ENCODE measurements at regions not wholly inside any gene's neighbourhood (a gene's known extent, or its start where the extent isn't known, plus 50 kb on each side); places are given as distances from the start of the nearest gene placed in this dataset.

DNA sequence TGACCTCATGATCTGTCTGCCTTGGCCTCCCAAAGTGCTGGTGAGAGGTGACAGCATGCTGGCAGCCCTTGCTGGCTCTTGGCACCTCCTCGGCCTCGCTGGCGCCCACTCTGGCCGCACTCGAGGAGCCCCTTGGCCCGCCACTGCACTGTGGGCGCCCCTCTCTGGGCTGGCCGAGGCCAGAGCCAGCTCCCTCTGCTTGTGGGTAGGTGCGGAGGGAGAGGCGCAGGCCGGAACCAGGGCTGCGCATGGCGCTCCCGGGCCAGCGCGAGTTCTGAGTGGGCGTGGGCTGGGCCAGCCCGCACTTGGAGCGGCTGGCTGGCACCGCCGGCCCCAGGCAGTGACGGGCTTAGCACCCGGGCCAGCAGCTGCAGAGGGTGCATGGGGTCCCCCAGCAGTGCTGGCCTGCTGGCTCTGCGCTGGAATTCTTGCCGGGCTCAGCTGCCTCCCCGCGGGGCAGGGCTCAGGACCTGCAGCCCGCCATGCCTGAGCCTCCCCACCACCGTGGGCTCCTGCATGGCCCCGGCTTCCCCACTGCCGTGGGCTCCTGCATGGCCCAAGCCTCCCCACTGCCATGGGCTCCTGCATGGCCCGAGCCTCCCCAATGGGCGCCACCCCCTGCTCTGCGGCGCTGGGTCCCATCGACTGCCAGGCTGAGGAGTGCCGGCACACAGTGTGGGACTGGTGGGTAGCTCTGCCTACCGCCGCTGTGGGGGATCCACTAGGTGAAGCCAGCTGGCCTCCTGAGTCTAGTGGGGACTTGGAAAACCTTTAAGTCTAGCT, 76.4 kb upstream of the OSBPL11 start:
- H3K27me3 ChIP-seq (ENCODE audit: insufficient read depth, low read depth) = no peaks in the 10 kb centered on the region
- intact Hi-C loops (cut with micrococcal nuclease; ENCODE audit: unreplicated experiment) = no loop called here
- no peaks in the 10 kb centered on the region for H3K79me2 ChIP-seq (ENCODE audit: low read depth)
- no peaks in the 10 kb centered on the region for H3K9me3 ChIP-seq (ENCODE audit: insufficient read depth, low read depth)
- ChIA-PET CTCF (no interaction called here), POLR2A (ENCODE audit: unreplicated experiment) (no interaction called here)
- no TSS peak for BruUV-seq (replicated peaks)
- H3K9me2 ChIP-seq (ENCODE audit: insufficient read depth) = no peaks in the 10 kb centered on the region; the same call in 1 of the 2 replicates
- no peak overlapping the region for H3K4me2 ChIP-seq
- H3F3A ChIP-seq (ENCODE audit: insufficient read depth, low read depth) = no peaks in the 10 kb centered on the region
- TF ChIP-seq CTCF (conservative IDR thresholded peaks at IDR 0.05) = no peak
- TF ChIP-seq EZH2 (IDR thresholded peaks at IDR 0.05; ENCODE audit: low read depth) = no peak
- no peak overlapping the region for H3K4me3 ChIP-seq
- H3K36me3 ChIP-seq (ENCODE audit: low read depth) = no peaks in the 10 kb centered on the region
- no peak for DNase-seq
- H3K27ac ChIP-seq = no peak overlapping the region
- H3K4me1 ChIP-seq (replicated peaks; ENCODE audit: insufficient read depth) = no peaks in the 10 kb centered on the region
- H4K20me1 ChIP-seq (ENCODE audit: insufficient read depth) = no peaks in the 10 kb centered on the region
- no peak overlapping the region for H2AFZ ChIP-seq

DNA sequence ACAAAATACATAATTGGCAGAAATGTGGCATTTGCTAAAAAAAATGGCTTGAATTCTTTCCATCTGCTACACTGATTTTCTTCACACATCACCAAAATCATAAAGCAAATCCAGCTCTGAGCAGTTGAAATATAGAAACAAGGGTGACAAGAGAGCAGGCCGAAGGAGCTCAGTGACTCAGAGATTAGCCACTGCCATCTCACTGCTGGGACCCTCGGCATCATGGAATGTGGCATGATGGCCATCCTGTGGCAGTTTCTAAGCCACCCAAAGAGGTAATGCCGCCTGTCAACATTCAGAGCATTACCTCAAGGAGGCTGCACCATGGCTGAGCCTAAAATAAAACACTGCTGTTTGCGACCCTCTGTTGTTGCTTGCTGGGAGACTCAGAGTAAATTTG, 80.5 kb upstream of the OSBPL11 start:
- Histone ChIP-seq H3K36me3 (ENCODE audit: low read depth) (no peaks in the 10 kb centered on the region), H3K4me2 (no peak overlapping the region), H2AFZ (no peak overlapping the region), H3K27me3 (ENCODE audit: insufficient read depth, low read depth) (no peaks in the 10 kb centered on the region), H3K4me1 (replicated peaks; ENCODE audit: insufficient read depth) (no peaks in the 10 kb centered on the region), H3K27ac (no peak overlapping the region), H3F3A (ENCODE audit: insufficient read depth, low read depth) (no peaks in the 10 kb centered on the region), H3K79me2 (ENCODE audit: low read depth) (no peaks in the 10 kb centered on the region), H3K4me3 (no peak overlapping the region), H3K9me2 (ENCODE audit: insufficient read depth) (no peaks in the 10 kb centered on the region), H4K20me1 (ENCODE audit: insufficient read depth) (no peaks in the 10 kb centered on the region), H3K9me3 (ENCODE audit: insufficient read depth, low read depth) (no peaks in the 10 kb centered on the region)
- no peak for DNase-seq
- CTCF ChIA-PET = no interaction called here
- intact Hi-C loops (cut with micrococcal nuclease; ENCODE audit: unreplicated experiment) = no loop called here
- no TSS peak for BruUV-seq (replicated peaks)
- TF ChIP-seq EZH2 (IDR thresholded peaks at IDR 0.05; ENCODE audit: low read depth) (no peak), CTCF (conservative IDR thresholded peaks at IDR 0.05) (no peak)
- POLR2A ChIA-PET (ENCODE audit: unreplicated experiment) = interaction anchor here (0.6 kb wide), 1 partner anchor 54 kb away, joined by 6 read pairs; no protein-coding TSS in a partner anchor

DNA sequence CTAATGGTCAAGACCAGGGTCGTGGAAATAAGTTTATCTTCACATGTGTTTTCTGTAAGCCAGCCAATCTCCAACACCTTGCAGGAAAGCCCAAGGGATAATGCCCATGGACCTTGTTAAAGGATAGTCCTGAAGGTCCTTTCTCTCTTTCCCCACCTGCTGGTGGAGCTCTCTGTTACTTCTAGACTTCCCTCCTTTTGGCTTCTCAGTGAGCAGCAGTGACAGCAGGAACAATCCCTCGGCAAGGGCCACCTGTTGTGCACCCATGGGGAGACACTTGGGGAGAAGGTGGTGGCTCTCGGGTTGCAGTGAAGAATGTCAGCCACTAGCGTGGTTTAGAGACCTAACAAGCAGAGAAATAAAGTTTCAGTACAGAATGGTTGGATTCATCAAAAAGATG, 84.0 kb upstream of the OSBPL11 start:
- DNase-seq = no peak
- H3K9me2 ChIP-seq (ENCODE audit: insufficient read depth) = no peaks in the 10 kb centered on the region
- intact Hi-C loops (cut with micrococcal nuclease; ENCODE audit: unreplicated experiment) = no loop called here
- H3K36me3 ChIP-seq (ENCODE audit: low read depth) = no peaks in the 10 kb centered on the region
- ChIA-PET POLR2A (ENCODE audit: unreplicated experiment) (interaction anchor here (0.6 kb wide), 1 partner anchor 84 kb away, joined by 18 read pairs; the partner anchor contains the start of gene OSBPL11), CTCF (interaction anchor here (0.6 kb wide), 1 partner anchor 83 kb away, joined by 3 read pairs; no protein-coding TSS in a partner anchor)
- no TSS peak for BruUV-seq (replicated peaks)
- no peaks in the 10 kb centered on the region for H3K4me1 ChIP-seq (replicated peaks; ENCODE audit: insufficient read depth)
- no peaks in the 10 kb centered on the region for H3K79me2 ChIP-seq (ENCODE audit: low read depth)
- H3F3A ChIP-seq (ENCODE audit: insufficient read depth, low read depth) = no peaks in the 10 kb centered on the region
- H3K4me3 ChIP-seq = no peak overlapping the region
- H2AFZ ChIP-seq = no peak overlapping the region
- no peaks in the 10 kb centered on the region for H4K20me1 ChIP-seq (ENCODE audit: insufficient read depth)
- H3K9me3 ChIP-seq (ENCODE audit: insufficient read depth, low read depth) = no peaks in the 10 kb centered on the region
- H3K27ac ChIP-seq = no peak overlapping the region
- H3K4me2 ChIP-seq = no peak overlapping the region
- no peaks in the 10 kb centered on the region for H3K27me3 ChIP-seq (ENCODE audit: insufficient read depth, low read depth)
- TF ChIP-seq CTCF (conservative IDR thresholded peaks at IDR 0.05) = peak; percentile 41; the same call in 1 of the 2 replicates
- TF ChIP-seq EZH2 (IDR thresholded peaks at IDR 0.05; ENCODE audit: low read depth) = no peak

Measured in PC-9 (cell line).